WI38 (cell line): ENCODE measurements at regions not wholly inside any gene's neighbourhood (a gene's known extent, or its start where the extent isn't known, plus 50 kb on each side); places are given as distances from the start of the nearest gene placed in this dataset.
"Not testable (repeated sequence)": the region's sequence is repeated elsewhere in the genome, so short reads cannot be mapped to it uniquely, and the experiment has no call there.

Experiments used
- H3K4me3 ChIP-seq: 2 replicates; pipeline ENCODE4 v1.5.1; 2011; ENCODE audit warnings: low read depth, mild to moderate bottlenecking, control low read depth, low read length
- TF ChIP-seq, protein P1 (sequence below): IDR thresholded peaks from 2 replicates; pipeline ENCODE4 v1.5.1; 2012; ENCODE audit warnings: low read depth, mild to moderate bottlenecking, control low read depth, low read length

DNA sequence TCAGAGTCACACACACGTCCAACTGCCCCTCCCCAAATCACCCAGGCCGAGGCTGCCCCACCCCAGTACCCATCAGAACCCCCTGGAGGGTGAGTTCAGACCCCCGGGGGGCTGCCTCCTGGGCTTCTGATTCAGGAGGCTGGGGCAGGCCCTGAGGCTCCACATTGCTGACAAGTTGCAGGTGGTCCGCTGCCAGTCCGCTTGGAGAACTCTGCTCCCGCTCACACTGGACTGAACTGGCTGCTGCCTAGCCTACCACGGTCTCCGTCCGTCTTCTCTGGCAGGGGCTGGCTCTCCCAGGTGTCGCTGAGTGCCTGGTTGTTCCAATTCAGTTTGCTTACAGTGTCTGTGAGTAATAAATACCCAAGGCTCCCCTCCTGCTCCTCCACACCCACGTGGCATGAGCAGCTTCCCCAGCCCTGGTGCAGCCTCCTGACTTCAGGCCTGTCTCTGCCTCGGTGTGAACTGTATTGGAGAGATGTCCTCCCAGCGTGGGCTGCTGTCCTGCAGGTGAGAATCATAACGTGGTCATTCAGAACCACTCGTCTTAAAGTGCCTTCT, 163.4 kb downstream of the LAT start:
- H3K4me3 ChIP-seq: no peak overlapping the region
- TF ChIP-seq, protein P1, sequence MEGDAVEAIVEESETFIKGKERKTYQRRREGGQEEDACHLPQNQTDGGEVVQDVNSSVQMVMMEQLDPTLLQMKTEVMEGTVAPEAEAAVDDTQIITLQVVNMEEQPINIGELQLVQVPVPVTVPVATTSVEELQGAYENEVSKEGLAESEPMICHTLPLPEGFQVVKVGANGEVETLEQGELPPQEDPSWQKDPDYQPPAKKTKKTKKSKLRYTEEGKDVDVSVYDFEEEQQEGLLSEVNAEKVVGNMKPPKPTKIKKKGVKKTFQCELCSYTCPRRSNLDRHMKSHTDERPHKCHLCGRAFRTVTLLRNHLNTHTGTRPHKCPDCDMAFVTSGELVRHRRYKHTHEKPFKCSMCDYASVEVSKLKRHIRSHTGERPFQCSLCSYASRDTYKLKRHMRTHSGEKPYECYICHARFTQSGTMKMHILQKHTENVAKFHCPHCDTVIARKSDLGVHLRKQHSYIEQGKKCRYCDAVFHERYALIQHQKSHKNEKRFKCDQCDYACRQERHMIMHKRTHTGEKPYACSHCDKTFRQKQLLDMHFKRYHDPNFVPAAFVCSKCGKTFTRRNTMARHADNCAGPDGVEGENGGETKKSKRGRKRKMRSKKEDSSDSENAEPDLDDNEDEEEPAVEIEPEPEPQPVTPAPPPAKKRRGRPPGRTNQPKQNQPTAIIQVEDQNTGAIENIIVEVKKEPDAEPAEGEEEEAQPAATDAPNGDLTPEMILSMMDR: no peak

- H3K4me3 ChIP-seq: not testable (repeated sequence)
These were observed 162.9 kb downstream of the LAT start for GRCh38 chr16:29147710-29148109.

DNA sequence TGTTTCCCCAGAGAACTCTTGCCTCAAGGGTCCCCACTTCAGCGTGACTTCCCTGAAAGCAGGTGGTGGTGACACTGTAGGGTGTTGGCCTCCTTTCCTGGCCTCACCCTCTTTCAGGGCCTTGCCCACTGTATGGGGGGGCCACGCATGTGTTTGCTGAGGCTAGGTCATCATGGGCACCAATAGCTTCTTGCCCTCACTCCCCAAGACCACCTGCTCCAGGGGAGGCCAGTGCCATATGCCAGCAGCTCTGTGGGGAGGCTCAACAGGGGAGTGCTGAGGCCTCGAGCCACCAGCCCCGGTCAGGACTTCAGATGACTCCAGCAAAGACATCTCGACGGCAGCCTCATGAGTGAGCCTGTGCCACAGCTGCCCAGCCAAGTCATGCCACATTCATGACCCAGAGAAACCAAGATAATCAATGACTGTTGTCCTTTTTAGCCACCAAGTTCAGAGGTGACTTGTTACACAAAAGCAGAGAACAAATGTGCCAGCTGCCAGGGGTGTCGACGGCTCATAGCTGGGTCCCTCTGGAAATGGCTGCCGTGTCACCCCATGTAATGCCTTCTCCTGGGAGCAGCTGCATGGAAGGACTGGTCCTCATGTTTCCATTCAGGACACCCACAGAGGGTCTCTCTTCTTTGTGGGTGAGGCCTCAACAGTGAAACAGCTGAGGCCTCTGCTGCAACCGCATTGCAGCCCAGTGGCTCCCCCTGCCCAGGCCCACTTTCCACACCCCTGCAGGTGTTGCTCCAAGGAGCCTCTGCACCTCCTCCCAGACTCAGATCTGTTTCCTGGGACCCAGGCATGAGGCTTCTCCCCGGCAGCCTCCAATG, 162.2 kb downstream of the LAT start:
- H3K4me3 ChIP-seq: not testable (repeated sequence)

DNA sequence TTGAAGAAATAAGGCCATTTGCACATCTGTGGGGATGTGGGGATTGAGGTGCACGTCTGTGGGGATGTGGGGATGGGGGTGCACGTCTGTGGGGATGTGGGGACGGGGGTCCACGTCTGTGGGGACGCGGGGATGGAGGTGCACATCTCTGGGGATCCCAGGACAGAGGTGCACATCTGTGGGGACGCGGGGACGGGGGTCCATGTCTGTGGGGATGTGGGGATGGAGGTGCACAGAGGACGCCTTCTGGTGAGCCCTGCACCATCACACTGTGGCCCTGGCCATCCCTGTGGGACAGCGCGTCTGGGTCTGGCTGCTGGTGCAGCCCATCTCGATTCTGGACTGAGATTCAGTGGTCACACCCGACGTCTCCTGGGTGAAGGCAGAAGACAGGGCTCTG, 161.4 kb downstream of the LAT start:
- no peak overlapping the region for H3K4me3 ChIP-seq
- TF ChIP-seq, protein P1: no peak

DNA sequence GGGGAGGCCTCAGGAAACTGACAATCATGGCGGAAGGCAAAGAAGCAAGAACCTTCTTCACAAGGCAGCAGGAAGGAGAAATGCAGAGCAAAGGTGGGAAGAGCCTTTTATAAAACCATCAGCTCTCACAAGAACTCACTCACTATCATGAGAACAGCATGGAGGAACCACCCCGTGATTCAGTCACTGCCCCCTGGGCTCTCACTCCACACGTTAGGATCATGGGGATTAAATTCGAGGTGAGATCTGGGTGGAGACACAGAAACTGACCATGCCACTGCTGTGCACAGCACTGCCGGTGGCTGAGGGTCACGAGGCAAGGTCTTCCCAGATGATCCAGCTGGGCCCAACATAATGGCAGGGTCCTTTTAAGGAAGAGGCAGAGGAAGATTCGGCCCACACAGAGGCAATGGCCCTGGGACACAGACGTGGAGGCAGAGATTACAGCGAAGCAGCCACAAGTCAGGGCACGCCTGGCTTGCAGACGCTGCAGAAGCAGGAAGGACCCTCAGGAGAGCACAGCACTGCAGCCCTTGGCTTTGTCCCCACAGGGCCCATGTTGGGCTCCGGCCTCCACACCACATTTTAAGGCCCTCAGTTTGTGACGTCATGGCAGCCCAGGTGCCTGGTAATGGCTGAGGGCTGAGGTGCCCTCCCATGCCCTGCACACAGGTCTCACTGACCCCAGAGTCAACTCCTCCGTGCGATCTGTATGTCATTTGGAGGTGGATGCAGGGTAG, 160.8 kb downstream of the LAT start:
- H3K4me3 ChIP-seq: not testable (repeated sequence)

GRCh38 chr16:29145086-29145485, 160.2 kb downstream of the LAT start:
- not testable (repeated sequence) for H3K4me3 ChIP-seq

DNA sequence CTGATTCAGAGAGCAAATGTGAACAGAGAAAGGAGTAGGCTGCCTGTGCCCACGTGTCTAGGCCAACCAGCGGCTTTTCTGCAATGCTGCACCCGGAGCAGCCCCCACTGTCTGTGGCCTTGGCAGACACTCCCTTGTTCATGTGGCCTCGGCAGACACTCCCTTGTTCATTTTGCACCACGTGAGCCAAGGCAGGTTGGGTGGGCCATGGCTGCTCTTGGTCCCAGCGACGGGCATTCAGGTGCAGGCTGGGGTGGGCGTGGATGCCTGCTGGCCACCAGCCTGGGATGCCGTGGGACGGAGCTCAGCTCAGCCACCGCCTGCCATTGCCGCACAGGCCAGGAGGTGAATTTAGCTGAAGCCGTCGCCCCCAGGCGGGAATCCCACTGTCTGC, 159.8 kb downstream of the LAT start:
- not testable (repeated sequence) for H3K4me3 ChIP-seq

- H3K4me3 ChIP-seq: not testable (repeated sequence)
These were observed 159.2 kb downstream of the LAT start for GRCh38 chr16:29143739-29144668.

DNA sequence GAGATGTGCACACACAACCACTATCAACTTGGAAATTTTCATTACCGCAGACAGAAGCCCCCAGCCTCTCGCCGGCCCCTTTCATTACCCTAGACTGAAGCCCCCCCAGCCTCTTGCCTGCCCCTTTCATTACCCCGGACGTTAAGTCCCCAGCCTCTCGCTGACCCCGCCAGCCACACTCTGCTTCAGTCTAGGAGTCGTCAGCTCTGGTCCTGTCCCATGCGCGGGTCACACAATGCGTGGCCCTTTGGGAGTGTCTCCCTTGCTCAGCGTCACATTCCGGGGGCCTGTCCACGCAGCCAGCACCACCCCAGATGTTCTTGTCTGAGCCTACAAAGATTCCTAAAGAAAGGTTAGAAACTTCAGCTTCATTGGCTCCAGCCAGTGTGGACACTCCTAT, 157.7 kb downstream of the LAT start:
- H3K4me3 ChIP-seq: not testable (repeated sequence)

- H3K4me3 ChIP-seq: no peak overlapping the region
These were observed 156.9 kb downstream of the LAT start for GRCh38 chr16:29141586-29142324.

GRCh38 chr16:29141121-29141520, 156.3 kb downstream of the LAT start:
- H3K4me3 ChIP-seq: not testable (repeated sequence)

More at GRCh38 chr16:29141586-29142324, 156.9 kb downstream of the LAT start:
- TF ChIP-seq, protein P1: no peak

DNA sequence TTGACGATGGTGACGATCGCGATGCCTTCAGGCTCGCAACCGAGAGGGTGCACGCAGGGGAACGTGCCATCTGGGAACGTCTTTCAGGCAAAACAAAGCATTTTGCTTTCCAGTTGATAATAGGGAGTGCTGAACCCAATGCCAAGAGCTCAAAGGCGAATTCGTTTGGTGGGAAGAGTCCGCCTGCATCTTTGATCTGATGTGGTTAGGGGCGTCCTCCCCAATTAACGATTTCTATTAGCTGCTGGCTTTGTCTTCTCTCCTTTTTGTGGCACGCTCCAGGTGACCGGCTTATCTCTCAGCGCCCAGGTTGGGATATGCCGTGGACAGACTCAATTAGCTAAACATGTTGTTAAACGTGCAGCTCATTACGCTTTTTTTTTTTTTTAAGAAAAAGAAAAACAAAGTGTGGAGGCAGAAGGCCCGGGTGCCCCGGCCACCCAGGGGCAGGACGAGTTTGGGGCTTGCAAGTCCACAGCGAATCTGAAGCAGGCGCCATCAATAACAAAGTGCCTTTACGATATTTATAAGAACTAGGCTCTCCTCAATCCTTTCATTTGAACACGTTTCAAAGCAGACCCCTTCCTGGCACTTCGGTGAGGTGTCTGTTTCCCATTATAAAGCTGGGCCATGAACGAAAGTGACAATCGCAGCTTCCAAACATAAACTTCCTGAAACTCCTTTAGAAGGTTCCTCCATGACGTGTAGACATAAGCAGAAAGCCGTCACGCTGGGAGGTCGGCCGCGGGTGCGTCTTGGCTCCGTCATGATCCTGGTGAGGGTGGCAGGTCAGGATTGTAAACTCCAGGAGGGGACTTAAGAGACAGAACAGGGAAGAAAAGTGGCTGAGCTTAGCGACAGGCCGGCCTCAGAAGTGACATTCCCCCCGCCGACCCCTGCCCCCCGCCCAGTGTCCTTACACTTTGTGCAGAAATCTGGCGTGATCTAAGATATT, 155.3 kb downstream of the LAT start:
- H3K4me3 ChIP-seq: not testable (repeated sequence)
